AG08396 (cell line): ENCODE measurements at regions not wholly inside any gene's neighbourhood (a gene's known extent, or its start where the extent isn't known, plus 50 kb on each side); places are given as distances from the start of the nearest gene placed in this dataset.

ENCODE experiments used
- DNase-seq: peaks from one replicate; pipeline ENCODE4 v3.0.0; 2012; ENCODE audit warnings: low spot score, mixed read lengths

DNA sequence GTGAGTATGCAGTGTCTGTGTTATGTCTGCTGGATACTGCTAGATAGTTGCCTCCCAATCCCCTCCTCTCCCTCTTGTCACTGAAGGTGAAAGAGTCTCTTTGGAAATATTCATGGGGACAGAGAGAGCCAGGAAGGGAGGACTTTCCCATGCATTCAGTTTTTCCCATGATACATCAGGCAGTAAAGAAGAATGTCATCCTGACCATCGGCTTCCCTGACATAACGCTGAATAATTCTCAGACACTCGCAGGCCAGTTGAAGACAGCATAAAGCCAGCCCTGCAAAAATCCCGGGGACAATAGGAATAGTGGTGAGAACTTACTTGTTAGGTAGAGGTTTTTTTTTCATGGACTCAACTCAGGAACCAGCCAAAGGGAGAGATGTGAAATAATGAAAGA lies 58.1 kb downstream of the KLF4 start:
- no peak for DNase-seq

DNA sequence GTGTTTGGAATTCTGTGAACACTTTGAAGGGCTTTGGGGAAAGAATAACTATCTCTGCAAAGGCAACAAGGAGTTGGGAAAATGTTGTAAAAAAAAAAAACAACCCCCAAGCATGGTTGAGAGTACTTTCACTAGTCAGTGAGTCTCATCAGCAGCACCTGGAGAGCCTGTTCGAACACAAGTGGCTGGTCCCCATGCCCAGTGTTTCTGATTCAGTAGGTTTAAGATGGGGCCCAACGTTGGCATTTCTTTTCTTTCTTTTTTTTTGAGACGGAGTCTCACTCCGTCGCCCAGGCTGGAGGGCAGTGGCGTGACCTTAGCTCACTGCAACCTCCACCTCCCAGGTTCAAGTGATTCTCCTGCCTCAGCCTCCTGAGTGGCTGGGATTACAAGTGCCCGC lies 59.5 kb downstream of the KLF4 start:
- no peak for DNase-seq

DNA sequence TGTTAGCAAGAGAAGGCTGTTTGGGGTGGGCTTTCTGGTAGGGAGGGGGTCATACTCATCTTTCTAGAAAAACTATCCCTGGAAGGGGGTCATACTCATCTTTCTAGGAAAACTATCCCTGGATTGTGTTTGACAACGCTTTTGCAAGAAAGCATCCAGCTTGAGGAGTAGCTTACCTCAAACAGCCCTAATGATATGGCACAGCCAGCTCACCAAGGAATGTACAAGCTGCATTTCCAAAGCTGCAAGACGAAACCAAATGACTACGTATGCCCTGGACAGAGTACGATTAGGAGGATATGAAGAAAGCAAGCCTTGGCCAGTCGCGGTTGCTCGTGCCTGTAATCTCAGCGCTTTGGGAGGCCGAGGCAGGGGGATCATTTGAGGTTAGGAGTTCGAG lies 63.4 kb downstream of the KLF4 start:
- DNase-seq, result no peak

DNA sequence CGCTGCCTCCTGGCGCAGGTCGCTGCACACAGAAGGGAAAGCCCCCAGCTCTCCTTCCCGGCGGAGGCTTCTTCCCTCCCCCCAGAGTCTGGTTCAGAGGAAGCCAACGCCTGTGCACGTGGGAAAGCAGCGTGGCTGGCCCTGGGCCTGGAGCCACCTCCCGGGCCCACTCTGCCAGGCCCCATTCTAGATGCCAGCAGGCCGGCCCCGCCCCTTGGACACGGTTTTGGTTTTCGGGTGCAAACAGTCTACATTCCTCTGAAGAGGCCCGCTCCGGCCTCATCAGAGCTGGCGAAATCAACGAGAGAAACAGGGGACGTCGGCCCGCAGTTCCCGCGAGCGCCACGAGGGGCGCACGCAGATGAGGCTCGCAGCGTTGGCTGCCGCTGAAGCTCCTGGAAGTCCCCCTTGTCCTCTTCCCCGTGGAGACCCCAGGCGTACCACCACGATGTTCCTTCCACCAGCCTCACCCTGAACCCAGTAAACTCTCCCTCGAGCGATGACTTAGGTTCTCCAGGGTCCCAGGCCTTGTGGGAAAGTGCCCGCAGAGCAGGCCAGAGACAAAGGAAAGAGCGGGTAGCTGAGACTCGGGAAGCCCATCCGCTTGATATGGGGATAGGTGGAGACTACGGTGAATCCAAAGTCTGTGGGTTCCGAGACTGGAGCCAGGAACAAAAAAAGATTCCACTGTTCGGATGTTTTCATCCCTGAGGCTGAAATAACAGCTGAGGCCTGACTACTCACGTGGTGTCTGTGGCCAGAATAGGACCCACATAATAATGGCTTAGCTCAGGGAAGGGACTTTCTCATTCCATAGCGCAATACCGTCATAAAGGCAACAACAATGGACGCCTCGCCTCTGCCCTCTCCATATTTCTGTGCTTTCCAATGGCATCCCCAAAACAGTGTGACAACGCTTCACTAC lies 64.2 kb downstream of the KLF4 start:
- peak; percentile 62 for DNase-seq

DNA sequence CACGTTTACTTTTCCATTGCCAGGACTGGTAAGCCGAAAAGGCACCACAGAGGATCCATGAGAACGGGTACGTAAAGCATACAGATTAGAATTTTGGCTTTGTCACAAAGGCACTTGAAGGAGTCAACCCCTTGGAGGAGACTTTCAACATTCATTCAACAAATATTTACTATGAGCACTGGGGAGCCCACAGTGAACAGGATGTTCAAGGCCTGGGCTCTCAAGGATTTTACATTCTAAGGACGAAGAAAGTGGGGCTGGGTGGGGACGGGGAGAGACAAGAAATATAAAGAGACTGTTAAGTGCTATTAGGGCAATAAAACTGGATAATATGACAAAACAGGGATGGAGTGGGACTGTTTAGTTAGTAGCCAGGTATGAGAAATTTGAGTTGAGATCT lies 66.0 kb downstream of the KLF4 start:
- DNase-seq, result no peak

DNA sequence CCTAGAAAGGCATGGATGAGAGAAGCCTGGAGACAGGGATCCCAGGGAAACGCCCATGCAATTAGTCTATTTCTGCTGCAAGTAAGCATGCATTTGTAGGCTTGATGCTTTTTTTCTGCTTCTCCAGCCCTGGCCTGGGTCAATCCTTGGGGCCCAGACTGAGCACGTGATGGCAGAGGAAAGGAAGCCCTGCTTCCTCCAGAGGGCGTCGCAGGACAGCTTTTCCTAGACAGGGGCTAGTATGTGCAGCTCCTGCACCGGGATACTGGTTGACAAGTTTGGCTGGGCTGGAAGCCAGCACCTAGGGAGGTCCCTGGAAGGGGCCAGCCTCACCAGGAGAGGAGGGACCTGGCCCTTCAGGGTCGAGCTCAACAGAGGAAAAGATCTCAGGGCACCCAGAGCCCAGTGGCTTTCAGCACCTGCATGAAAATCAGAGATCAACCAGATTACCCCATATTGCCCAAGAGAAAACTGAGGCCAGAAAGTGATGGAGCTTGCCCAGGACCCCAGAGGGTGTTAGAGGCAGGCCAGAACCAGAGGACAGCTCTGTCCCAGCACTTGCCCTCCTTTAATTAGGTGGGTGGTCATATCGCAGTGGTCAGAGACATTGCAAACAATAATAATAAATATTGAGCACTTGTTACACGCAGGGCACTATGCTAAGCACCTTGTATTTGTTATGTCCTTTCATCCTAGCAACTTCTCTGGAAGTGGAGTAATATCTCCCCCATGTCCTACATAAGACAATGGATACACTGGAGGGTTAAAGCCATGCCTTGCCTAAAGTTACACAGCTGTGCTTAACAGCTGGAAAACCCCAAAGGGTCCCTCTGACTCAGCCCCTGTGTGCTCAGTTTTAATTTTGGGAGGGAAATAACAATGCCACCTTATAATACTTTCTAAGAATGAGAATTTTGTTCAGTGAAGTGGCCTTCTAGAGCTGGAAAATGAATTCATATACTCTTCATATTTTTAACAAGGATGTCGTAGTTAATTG lies 67.1 kb downstream of the KLF4 start:
- DNase-seq, result peak; percentile 73

DNA sequence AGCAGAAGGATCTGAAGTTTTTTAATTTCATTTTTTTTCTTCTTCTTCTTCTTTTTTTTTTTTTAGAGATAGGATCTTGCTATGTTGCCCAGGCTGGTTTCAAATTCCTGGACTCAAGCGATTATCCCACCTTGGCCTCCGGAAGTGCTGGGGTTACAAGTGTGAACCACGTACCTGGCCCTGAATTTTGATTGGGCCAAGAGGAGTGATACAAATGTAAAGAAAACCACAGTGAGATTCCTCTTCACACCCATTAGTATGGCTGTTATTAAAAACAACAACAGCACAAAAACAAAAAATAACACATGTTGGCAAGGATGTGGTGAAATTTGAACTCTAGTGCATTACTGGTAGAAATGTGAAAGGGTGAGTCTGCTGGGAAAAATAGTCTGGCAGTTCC lies 79.1 kb downstream of the KLF4 start:
- no peak for DNase-seq

DNA sequence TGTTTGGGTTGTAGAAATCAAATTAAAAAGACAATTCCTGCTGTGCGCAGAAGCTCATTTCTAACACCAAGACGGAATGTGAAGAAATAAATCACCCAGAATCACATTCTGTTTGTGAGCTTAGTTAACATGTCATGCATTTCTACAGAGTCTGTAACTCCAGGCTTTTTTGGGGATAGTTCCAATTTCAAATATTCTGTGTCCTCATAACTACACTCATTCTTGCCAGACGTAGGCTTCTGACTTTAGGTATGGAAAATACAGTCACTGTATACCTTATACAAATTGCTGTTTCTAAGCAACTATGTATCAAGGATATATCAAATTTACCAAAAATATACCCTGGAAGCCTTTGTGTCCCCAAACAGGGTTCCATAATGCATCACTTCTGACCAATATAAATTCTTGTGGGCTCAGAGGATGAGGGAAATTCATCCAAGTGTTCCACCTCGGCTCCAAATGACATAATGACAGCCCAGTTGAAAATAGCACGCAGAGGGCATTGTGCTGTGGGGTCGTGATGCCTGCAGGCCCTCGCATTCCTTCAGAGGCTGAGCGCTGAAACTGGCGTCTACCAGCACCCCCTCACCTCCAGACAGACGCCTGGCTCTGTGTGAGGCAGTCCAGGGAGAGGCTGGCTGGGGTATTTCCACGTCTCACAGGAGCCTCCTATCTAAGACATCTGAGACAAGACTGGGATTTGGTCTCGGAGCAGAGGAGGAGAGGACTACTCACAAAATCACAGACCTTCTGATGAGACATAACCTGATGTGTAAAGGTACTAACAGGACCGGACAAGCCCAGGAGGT lies 79.8 kb downstream of the KLF4 start:
- DNase-seq, result no peak

DNA sequence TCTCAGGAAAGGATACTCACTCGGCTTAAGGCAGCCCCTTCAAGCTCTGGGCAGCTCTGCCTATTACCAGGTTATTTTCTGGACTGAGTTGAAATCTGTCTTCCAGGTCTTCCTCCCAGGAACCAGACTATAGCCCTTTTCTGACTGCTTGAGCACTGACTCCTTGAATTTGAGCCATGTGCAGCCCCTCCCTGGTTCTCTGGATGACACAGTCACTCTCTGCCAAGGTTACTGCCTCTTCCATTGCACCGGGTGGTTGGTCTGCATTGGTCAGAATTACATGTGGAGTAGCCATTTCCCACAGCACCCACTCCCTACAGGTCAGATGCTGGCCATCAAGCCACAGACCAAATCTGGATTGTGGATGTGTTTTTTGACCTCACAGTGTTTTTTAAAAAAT lies 81.9 kb downstream of the KLF4 start:
- no peak for DNase-seq

DNA sequence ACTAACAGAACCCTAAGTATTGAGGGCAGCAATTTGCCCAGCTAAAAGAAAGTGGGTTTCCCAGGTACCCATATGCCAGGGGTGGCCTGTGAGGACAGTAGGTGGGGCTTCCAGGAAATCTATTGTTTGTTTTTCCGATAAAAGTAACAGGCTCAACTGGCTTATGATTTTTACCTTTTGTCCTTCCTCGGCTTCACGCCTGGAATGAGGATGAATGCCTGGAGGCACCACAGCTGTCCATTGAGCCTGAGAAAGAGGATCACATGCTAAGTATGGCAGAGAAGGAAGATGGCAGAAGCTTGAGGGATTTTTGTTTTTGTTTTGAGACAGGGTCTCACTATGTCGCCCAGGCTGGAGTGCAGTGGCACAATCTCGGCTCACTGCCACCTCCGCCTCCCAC lies 84.1 kb downstream of the KLF4 start:
- DNase-seq, result no peak

DNA sequence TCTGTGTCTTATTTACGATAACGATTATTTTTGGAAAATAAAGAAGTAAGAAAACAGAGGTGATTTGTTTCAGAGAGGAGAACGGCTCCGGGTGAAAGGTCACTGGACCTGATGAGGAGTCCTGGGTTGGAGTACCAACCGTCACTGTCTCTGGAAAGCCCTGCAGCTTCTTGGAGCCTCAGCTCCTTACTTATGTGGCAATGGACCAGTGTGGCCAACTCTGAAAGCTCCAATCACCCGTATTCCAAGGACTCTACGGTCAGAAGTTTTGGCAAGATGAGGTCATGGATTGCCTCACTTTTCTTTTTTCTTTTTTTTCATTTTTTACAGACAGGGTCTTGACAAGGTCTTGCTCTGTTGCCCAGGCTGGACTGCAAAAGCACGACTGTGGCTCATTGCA lies 84.8 kb downstream of the KLF4 start:
- DNase-seq, result no peak

DNA sequence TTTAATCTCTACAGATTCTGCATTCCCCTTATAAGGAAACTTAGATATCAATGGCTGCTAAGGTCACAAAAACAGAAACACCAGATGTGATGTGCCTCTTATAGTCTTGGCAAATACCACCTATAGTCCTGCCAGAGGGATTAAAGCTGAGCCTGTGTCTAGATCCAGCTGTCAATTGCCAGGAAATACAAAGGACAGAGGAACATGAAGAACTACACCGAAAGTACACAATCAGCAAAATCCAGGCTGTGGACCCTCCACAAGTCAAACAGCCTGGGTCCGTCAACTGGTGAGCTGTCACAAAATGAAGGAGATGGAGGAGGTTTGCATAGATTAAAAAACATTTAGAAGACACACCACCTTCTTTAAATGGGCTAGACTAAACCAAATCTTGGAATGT lies 85.4 kb downstream of the KLF4 start:
- no peak for DNase-seq

DNA sequence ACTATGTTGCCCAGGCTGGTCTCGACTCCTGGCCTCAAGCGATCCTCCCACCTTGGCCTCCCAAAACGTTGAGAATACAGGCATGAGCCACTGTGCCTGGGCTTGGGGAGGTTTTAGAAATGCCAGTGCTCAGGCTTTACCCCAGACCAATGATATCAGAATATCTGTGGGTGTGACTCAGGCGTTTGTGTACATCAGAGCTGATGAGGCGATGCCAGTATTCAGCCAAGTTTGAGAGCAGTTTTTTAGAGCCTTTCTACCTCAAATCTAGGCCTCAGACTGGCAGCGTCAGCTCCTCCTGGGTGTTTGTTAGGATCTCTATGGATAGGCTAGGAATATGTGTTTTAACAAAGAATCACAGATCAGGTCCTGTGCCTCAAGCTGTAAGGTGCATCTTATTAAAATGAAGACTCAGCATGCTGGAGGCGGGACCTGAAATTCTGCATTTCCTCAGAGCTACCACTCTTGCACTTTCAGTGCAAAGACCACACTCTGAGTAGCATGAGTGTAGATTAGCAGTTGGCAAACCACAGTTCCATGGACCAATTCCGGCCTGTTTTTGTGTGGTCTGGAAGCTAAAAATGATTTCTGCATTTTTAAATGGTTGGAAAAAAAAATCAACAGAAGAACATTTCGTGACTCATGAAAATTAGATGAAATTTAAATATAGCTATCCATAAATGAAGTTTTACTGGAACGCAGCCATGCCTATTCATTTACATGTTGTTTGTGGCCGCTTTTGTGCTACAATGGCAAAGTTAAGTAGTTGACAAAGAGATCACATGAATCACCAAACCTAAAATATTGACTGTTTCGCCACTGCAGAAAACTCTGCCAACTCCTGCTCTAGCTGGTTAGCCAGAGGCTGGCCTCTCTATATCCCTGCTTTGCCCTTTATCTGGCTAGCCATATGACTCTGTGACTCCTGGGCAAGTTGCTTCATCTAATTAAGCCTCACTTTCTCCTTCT lies 92.2 kb downstream of the KLF4 start:
- peak; percentile 31 for DNase-seq

DNA sequence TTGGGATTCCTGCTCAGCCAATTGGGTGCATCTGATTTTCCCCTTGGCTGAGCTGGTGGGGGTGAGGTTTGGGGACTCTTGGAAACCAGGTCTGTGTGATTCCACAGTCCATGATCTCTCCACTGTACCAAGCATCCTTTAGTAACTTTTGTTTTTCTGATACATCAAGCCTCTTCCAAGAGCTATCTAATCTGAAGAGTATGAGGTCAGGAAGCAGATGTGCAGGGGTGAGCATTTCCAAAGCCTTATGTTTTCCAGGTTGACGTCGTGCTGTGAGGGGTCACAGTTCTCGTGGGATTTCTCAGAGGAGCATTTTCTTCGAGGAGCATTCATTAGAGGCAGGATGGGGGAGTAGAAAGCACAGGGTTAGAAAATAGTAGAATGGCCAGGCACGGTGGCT lies 95.3 kb downstream of the KLF4 start:
- DNase-seq, result no peak

DNA sequence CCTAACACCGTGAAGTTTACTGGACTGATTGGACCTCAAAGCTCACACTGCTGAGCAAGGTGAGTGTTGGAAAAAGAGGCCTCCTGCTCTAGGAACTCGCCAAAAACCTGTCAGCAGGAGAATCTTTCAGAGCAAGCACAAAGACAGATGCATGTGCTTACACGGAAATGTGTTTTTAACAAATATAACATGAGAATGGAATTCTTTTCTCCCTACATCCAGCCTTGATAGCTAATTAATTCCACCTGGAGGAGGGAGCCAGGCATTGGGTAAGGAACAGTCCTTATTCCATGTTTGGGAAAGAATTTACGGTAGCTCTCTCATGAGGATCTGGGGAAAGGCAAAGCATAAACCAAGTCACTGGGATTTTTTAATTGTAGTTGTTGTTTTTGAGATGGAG lies 98.8 kb downstream of the KLF4 start:
- DNase-seq, result no peak

DNA sequence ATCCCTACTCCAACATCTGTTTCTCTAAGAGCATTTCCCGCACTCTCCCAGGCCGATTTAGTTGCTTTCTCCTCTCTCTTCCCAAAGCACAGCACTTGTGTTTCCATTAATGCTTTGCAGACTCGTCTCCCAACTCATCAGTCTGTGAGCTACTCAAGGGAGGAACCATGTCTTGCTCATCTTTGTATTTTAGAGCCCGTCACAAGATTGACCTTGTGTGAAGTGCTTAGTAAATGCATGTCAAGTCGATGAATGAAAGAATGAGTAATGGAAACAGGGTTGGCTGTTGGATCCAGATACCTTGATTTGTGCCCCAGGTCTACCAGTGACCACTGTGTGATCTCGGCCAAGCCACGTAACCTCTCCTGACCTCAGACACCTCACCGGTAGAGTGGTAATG lies 99.3 kb downstream of the KLF4 start:
- no peak for DNase-seq

DNA sequence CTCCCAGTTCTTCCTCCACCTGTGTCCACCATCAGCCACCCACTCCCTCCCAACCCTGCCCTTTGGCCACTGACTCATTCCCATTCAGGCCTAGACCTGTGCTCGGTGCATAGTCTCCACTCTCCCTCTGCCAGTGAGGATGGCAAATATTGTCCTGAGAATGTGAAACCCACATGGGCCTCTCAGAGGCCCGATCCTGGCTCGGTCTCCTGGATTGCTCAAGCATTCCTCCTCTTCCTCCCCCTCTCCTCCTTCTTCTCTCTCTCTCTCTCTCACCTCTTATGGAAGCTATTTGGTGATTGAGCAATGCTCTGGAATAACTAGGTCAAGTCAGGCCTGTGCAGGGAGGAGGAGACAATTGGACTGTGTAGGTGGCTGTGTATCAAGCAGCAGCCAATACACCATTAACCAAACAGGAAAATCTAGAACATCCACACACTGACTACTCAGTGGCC lies 99.9 kb downstream of the KLF4 start:
- DNase-seq, result no peak

DNA sequence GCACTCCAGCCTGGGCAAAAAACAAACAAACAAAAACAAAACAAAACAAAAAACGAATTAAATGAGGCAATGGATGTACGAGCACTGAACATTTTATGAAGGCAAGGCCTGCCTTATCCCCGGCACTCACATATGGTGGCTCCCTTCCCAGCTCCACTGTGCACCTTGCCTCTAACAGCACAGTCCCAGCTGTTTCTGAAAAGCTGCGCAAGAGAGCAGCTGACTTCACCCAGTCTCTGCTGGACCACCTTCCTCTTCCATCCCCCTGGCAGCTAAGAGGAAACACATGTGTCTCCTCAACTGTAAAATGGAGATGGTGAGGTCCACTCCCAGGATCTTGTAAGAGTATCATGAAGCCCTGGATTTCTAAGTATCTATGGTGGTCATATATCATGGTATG lies 100.7 kb downstream of the KLF4 start:
- DNase-seq, result no peak

DNA sequence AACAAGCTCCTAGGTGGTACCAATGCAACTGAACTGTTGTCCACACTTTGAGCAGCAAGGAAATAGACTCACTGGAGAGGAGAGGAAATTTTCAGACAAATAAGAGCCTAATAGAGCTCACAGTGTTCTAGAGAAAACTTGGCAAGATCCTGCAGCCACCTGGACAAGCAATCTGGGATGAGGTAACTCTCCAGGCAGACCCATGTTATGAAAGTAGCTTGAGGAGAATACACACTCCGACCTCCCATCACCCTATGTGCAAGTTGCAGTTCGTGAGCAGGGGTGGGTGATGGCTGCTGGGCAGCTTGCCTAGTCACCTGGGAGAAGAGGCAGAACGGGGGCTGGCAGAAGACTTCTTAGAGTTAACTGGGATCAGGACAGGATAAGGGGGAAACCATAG lies 102.2 kb downstream of the KLF4 start:
- DNase-seq, result no peak

DNA sequence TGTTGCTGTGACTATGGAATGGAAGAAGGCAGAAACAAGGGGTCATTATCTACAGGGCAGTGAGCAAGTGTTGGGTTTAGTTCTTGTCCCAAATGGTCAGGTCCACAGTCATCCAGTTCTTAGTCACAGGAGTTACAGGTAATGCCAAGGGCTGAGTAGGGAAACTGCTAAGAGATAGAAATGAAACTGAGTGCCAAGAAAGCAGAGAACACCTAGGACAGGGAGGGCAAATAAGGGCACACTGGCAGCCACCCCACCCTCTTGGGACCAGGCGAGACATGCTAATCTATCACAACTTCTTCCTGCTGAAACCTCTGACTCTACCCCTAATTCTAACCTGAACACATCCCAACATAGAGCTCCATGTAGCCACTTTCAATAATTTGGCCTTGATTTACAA lies 103.2 kb downstream of the KLF4 start:
- DNase-seq, result no peak
